Mesodermal cell (in vitro differentiated cells): ENCODE measurements at regions not wholly inside any gene's neighbourhood (a gene's known extent, or its start where the extent isn't known, plus 50 kb on each side); places are given as distances from the start of the nearest gene placed in this dataset.

Experiments used
- H3K27ac ChIP-seq: 2 replicates; pipeline ENCODE4 v1.7.0; 2013; ENCODE audit warnings: mild to moderate bottlenecking, low read depth, low read length, moderate library complexity; ENCODE audit not compliant: severe bottlenecking
- H3K36me3 ChIP-seq: 2 replicates; pipeline ENCODE4 v1.7.1; 2013; ENCODE audit warnings: mild to moderate bottlenecking, low read length, moderate library complexity; ENCODE audit not compliant: control insufficient read depth, insufficient read depth
- H3K4me1 ChIP-seq: one replicate; pipeline ENCODE4 v1.7.1; 2013; ENCODE audit warnings: mild to moderate bottlenecking, low read length; ENCODE audit not compliant: insufficient read depth, control insufficient read depth, poor library complexity, severe bottlenecking
- H3K4me3 ChIP-seq: 2 replicates; pipeline ENCODE4 v1.7.0; 2013; ENCODE audit warnings: low read length, control low read depth, mild to moderate bottlenecking; ENCODE audit not compliant: insufficient read depth, poor library complexity, severe bottlenecking; ENCODE audit errors: extremely low read depth
- H3K9me3 ChIP-seq: 2 replicates; pipeline ENCODE4 v1.7.1; 2013; ENCODE audit warnings: mild to moderate bottlenecking, low read length, moderate library complexity; ENCODE audit not compliant: control insufficient read depth
- WGBS, 2 experiments: methylation state at CpG; one replicate each; pipeline ENCODE4 v1.1.5; 2013; ENCODE audit warnings: missing lambda C conversion rate in 2 of 2; ENCODE audit not compliant: insufficient coverage in 2 of 2; 5-methylcytosine and 5-hydroxymethylcytosine counted together

GRCh38 chr15:96887730-96888129, 557.2 kb downstream of the NR2F2 start:
- H3K4me3 ChIP-seq = no peak overlapping the region
- no peak overlapping the region for H3K27ac ChIP-seq
- peaks cover 2% of the 10 kb centered on the region for H3K4me1 ChIP-seq
- H3K36me3 ChIP-seq = no peaks in the 10 kb centered on the region
- no peaks in the 10 kb centered on the region for H3K9me3 ChIP-seq
- WGBS, 2 experiments = no CpG with 5 or more reads among the region's 1 CpG

GRCh38 chr15:96888764-96889163, 558.3 kb downstream of the NR2F2 start:
- no peaks in the 10 kb centered on the region for H3K9me3 ChIP-seq
- no peaks in the 10 kb centered on the region for H3K36me3 ChIP-seq
- H3K4me1 ChIP-seq = no peaks in the 10 kb centered on the region
- no peak overlapping the region for H3K4me3 ChIP-seq
- no peak overlapping the region for H3K27ac ChIP-seq
- 83 to 100% methylated on average over 1 of the region's 1 CpG for WGBS, 2 experiments

GRCh38 chr15:96889734-96890480, 559.4 kb downstream of the NR2F2 start:
- H3K27ac ChIP-seq = no peak overlapping the region
- H3K9me3 ChIP-seq = no peaks in the 10 kb centered on the region
- H3K36me3 ChIP-seq = no peaks in the 10 kb centered on the region
- WGBS, 2 experiments = 100% methylated on average over 1 of the region's 6 CpGs; no CpG with 5 or more reads in 1 of the 2 experiments
- no peaks in the 10 kb centered on the region for H3K4me1 ChIP-seq
- H3K4me3 ChIP-seq = no peak overlapping the region

- no peaks in the 10 kb centered on the region for H3K4me1 ChIP-seq
- 49 to 52% methylated on average over 3 to 4 of the region's 4 CpGs for WGBS, 2 experiments
- no peaks in the 10 kb centered on the region for H3K9me3 ChIP-seq
- H3K4me3 ChIP-seq = no peak overlapping the region
- no peaks in the 10 kb centered on the region for H3K36me3 ChIP-seq
- H3K27ac ChIP-seq = no peak overlapping the region
Measured at GRCh38 chr15:96891046-96891445, 560.5 kb downstream of the NR2F2 start.

GRCh38 chr15:96893159-96893906, 562.8 kb downstream of the NR2F2 start:
- Histone ChIP-seq H3K4me3 (no peak overlapping the region), H3K27ac (no peak overlapping the region), H3K4me1 (no peaks in the 10 kb centered on the region), H3K9me3 (no peaks in the 10 kb centered on the region), H3K36me3 (no peaks in the 10 kb centered on the region)
- WGBS, 2 experiments = 0% methylated on average over 1 of the region's 5 CpGs; no CpG with 5 or more reads in 1 of the 2 experiments

- no peak overlapping the region for H3K4me3 ChIP-seq
- H3K4me1 ChIP-seq = no peaks in the 10 kb centered on the region
- no peaks in the 10 kb centered on the region for H3K36me3 ChIP-seq
- WGBS, 2 experiments = no CpG with 5 or more reads among the region's 1 CpG
- H3K9me3 ChIP-seq = no peaks in the 10 kb centered on the region
- no peak overlapping the region for H3K27ac ChIP-seq
Measured at GRCh38 chr15:96894659-96895058, 564.2 kb downstream of the NR2F2 start.

- Histone ChIP-seq H3K4me3 (no peak overlapping the region), H3K9me3 (no peaks in the 10 kb centered on the region), H3K27ac (no peak overlapping the region), H3K4me1 (no peaks in the 10 kb centered on the region), H3K36me3 (no peaks in the 10 kb centered on the region)
- 94 to 100% methylated on average over 2 to 3 of the region's 3 CpGs for WGBS, 2 experiments
Measured at GRCh38 chr15:96896766-96897165, 566.3 kb downstream of the NR2F2 start.

GRCh38 chr15:96914081-96914480, 583.6 kb downstream of the NR2F2 start:
- Histone ChIP-seq H3K4me3 (no peak overlapping the region), H3K36me3 (no peaks in the 10 kb centered on the region), H3K4me1 (no peaks in the 10 kb centered on the region), H3K27ac (no peak overlapping the region), H3K9me3 (peaks cover 3% of the 10 kb centered on the region)
- 79 to 86% methylated on average over 2 to 4 of the region's 4 CpGs for WGBS, 2 experiments

- H3K4me3 ChIP-seq = no peak overlapping the region
- no peaks in the 10 kb centered on the region for H3K4me1 ChIP-seq
- no peak overlapping the region for H3K27ac ChIP-seq
- no peaks in the 10 kb centered on the region for H3K36me3 ChIP-seq
- H3K9me3 ChIP-seq = peaks cover 3% of the 10 kb centered on the region
- WGBS, 2 experiments = no CpG with 5 or more reads among the region's 2 CpGs
Measured at GRCh38 chr15:96916750-96917149, 586.2 kb downstream of the NR2F2 start.

GRCh38 chr15:96924570-96924969, 594.1 kb downstream of the NR2F2 start:
- no CpG with 5 or more reads among the region's 1 CpG for WGBS, 2 experiments
- H3K4me1 ChIP-seq = no peaks in the 10 kb centered on the region
- H3K9me3 ChIP-seq = no peaks in the 10 kb centered on the region
- H3K4me3 ChIP-seq = no peak overlapping the region
- H3K36me3 ChIP-seq = no peaks in the 10 kb centered on the region
- no peak overlapping the region for H3K27ac ChIP-seq
